Stimulated activated effector memory CD8-positive, alpha-beta T cell treated with anti-CD3 and anti-CD28 coated beads, Interleukin-12 subunit alpha, Interleukin-12 subunit beta, amount 100 ng/mL, for 72 hours (primary cell): ENCODE measurements at regions not wholly inside any gene's neighbourhood (a gene's known extent, or its start where the extent isn't known, plus 50 kb on each side); places are given as distances from the start of the nearest gene placed in this dataset.

Experiments
- ATAC-seq: fragments of 150-1000 bp; cut with Tn5 transposase; 2 replicates; pipeline ENCODE4 v1.10.0; 2021
- DNase-seq, 2 donors: peaks; one replicate each; pipeline ENCODE4 v3.0.0; 2021 to 2022; ENCODE audit warnings: low spot score in 2 of 2
- H3K27ac Mint-ChIP-seq: one replicate; pipeline ENCODE4 v1.8.0; 2022; ENCODE audit warnings: mild to moderate bottlenecking, mixed read lengths
- H3K36me3 Mint-ChIP-seq: one replicate; pipeline ENCODE4 v1.8.0; 2022; ENCODE audit warnings: mild to moderate bottlenecking, mixed read lengths
- H3K4me1 Mint-ChIP-seq: one replicate; pipeline ENCODE4 v1.8.0; 2022; ENCODE audit warnings: mixed read lengths
- H3K4me3 Mint-ChIP-seq: one replicate; pipeline ENCODE4 v1.8.0; 2022; ENCODE audit warnings: mild to moderate bottlenecking, mixed read lengths
- H3K9me3 Mint-ChIP-seq: one replicate; pipeline ENCODE4 v1.8.0; 2022; ENCODE audit warnings: mixed read lengths

GRCh38 chr13:33531484-33531883, 245.9 kb upstream of the STARD13 start:
- no peak overlapping the region for H3K4me3 Mint-ChIP-seq
- peaks cover 5% of the 10 kb centered on the region for H3K4me1 Mint-ChIP-seq
- no peaks in the 10 kb centered on the region for H3K36me3 Mint-ChIP-seq
- ATAC-seq (peak; percentile 50), DNase-seq (no peak)
- no peak overlapping the region for H3K27ac Mint-ChIP-seq
- peaks cover 2% of the 10 kb centered on the region for H3K9me3 Mint-ChIP-seq

- Mint-ChIP-seq H3K27ac (no peak overlapping the region), H3K4me1 (peaks cover 6% of the 10 kb centered on the region), H3K9me3 (peaks cover 2% of the 10 kb centered on the region), H3K36me3 (no peaks in the 10 kb centered on the region), H3K4me3 (no peak overlapping the region)
- DNase-seq (no peak), ATAC-seq (no peak)
These were observed 249.5 kb upstream of the STARD13 start for GRCh38 chr13:33535061-33535460.

GRCh38 chr13:33536601-33537000, 251.0 kb upstream of the STARD13 start:
- Mint-ChIP-seq H3K27ac (no peak overlapping the region), H3K4me1 (peaks cover 22% of the 10 kb centered on the region), H3K4me3 (no peak overlapping the region), H3K36me3 (peaks cover 5% of the 10 kb centered on the region), H3K9me3 (no peaks in the 10 kb centered on the region)
- ATAC-seq (no peak), DNase-seq (no peak)

- DNase-seq = no peak
- ATAC-seq = no peak
- Mint-ChIP-seq H3K9me3 (no peaks in the 10 kb centered on the region), H3K36me3 (peaks cover 9% of the 10 kb centered on the region), H3K4me1 (peaks cover 23% of the 10 kb centered on the region), H3K4me3 (no peak overlapping the region), H3K27ac (peak overlapping the region; percentile 69)
These were observed 251.5 kb upstream of the STARD13 start for GRCh38 chr13:33537026-33537425.

- H3K9me3 Mint-ChIP-seq = no peaks in the 10 kb centered on the region
- peaks cover 16% of the 10 kb centered on the region for H3K36me3 Mint-ChIP-seq
- DNase-seq (no peak), ATAC-seq (no peak)
- H3K4me3 Mint-ChIP-seq = no peak overlapping the region
- peaks cover 24% of the 10 kb centered on the region for H3K4me1 Mint-ChIP-seq
- peak overlapping the region; percentile 69 for H3K27ac Mint-ChIP-seq
These were observed 252.1 kb upstream of the STARD13 start for GRCh38 chr13:33537676-33538075.

GRCh38 chr13:33541456-33541855, 255.9 kb upstream of the STARD13 start:
- ATAC-seq (no peak), DNase-seq (no peak)
- Mint-ChIP-seq H3K36me3 (peaks cover 24% of the 10 kb centered on the region), H3K27ac (peak overlapping the region; percentile 97), H3K4me1 (peaks cover 30% of the 10 kb centered on the region), H3K9me3 (no peaks in the 10 kb centered on the region), H3K4me3 (peak overlapping the region; percentile 84)

- H3K27ac Mint-ChIP-seq = peak overlapping the region; percentile 97
- no peak for ATAC-seq
- peaks cover 24% of the 10 kb centered on the region for H3K36me3 Mint-ChIP-seq
- H3K4me1 Mint-ChIP-seq = peaks cover 30% of the 10 kb centered on the region
- peak overlapping the region; percentile 84 for H3K4me3 Mint-ChIP-seq
- DNase-seq = no peak
- no peaks in the 10 kb centered on the region for H3K9me3 Mint-ChIP-seq
These were observed 256.4 kb upstream of the STARD13 start for GRCh38 chr13:33541962-33542308.

GRCh38 chr13:33542309-33543088, 256.9 kb upstream of the STARD13 start:
- no peaks in the 10 kb centered on the region for H3K9me3 Mint-ChIP-seq
- H3K4me3 Mint-ChIP-seq = peak overlapping the region; percentile 84
- H3K4me1 Mint-ChIP-seq = peaks cover 30% of the 10 kb centered on the region
- DNase-seq (peak; percentile 98 to 99), ATAC-seq (peak; percentile 92)
- H3K27ac Mint-ChIP-seq = peak overlapping the region; percentile 97
- peaks cover 24% of the 10 kb centered on the region for H3K36me3 Mint-ChIP-seq

GRCh38 chr13:33543089-33543459, 257.5 kb upstream of the STARD13 start:
- peak overlapping the region; percentile 84 for H3K4me3 Mint-ChIP-seq
- peaks cover 24% of the 10 kb centered on the region for H3K36me3 Mint-ChIP-seq
- no peak for DNase-seq
- peak overlapping the region; percentile 97 for H3K27ac Mint-ChIP-seq
- no peak for ATAC-seq
- H3K9me3 Mint-ChIP-seq = no peaks in the 10 kb centered on the region
- peaks cover 30% of the 10 kb centered on the region for H3K4me1 Mint-ChIP-seq

GRCh38 chr13:33543631-33544265, 258.2 kb upstream of the STARD13 start:
- no peak for ATAC-seq
- DNase-seq = no peak
- Mint-ChIP-seq H3K36me3 (peaks cover 24% of the 10 kb centered on the region), H3K9me3 (no peaks in the 10 kb centered on the region), H3K4me3 (peak overlapping the region; percentile 84), H3K27ac (peak overlapping the region; percentile 97), H3K4me1 (peaks cover 30% of the 10 kb centered on the region)

- Mint-ChIP-seq H3K4me3 (peak overlapping the region; percentile 84), H3K27ac (peak overlapping the region; percentile 97), H3K4me1 (peaks cover 30% of the 10 kb centered on the region), H3K36me3 (peaks cover 24% of the 10 kb centered on the region), H3K9me3 (no peaks in the 10 kb centered on the region)
- ATAC-seq (no peak), DNase-seq (no peak)
These were observed 258.8 kb upstream of the STARD13 start for GRCh38 chr13:33544308-33544707.

GRCh38 chr13:33545492-33545891, 259.9 kb upstream of the STARD13 start:
- ATAC-seq = no peak

GRCh38 chr13:33547035-33547434, 261.5 kb upstream of the STARD13 start:
- peaks cover 15% of the 10 kb centered on the region for H3K36me3 Mint-ChIP-seq
- H3K4me3 Mint-ChIP-seq = no peak overlapping the region
- H3K27ac Mint-ChIP-seq = no peak overlapping the region
- no peak for ATAC-seq
- no peaks in the 10 kb centered on the region for H3K9me3 Mint-ChIP-seq
- no peak for DNase-seq
- peaks cover 12% of the 10 kb centered on the region for H3K4me1 Mint-ChIP-seq

More at GRCh38 chr13:33545492-33545891, 259.9 kb upstream of the STARD13 start:
- H3K36me3 Mint-ChIP-seq = peaks cover 24% of the 10 kb centered on the region
- H3K9me3 Mint-ChIP-seq = no peaks in the 10 kb centered on the region
- H3K4me1 Mint-ChIP-seq = peaks cover 25% of the 10 kb centered on the region
- DNase-seq = no peak
- no peak overlapping the region for H3K4me3 Mint-ChIP-seq
- H3K27ac Mint-ChIP-seq = peak overlapping the region; percentile 97

- ATAC-seq = no peak
- H3K27ac Mint-ChIP-seq = no peak overlapping the region
- H3K9me3 Mint-ChIP-seq = no peaks in the 10 kb centered on the region
- H3K4me3 Mint-ChIP-seq = no peak overlapping the region
- H3K36me3 Mint-ChIP-seq = peaks cover 5% of the 10 kb centered on the region
- no peak for DNase-seq
- peaks cover 7% of the 10 kb centered on the region for H3K4me1 Mint-ChIP-seq
These were observed 262.5 kb upstream of the STARD13 start for GRCh38 chr13:33548069-33548468.

- no peak overlapping the region for H3K27ac Mint-ChIP-seq
- no peak overlapping the region for H3K4me3 Mint-ChIP-seq
- ATAC-seq (no peak), DNase-seq (no peak)
- H3K4me1 Mint-ChIP-seq = peaks cover 7% of the 10 kb centered on the region
- no peaks in the 10 kb centered on the region for H3K9me3 Mint-ChIP-seq
- no peaks in the 10 kb centered on the region for H3K36me3 Mint-ChIP-seq
These were observed 264.7 kb upstream of the STARD13 start for GRCh38 chr13:33550276-33550675.

- Mint-ChIP-seq H3K27ac (no peak overlapping the region), H3K36me3 (no peaks in the 10 kb centered on the region), H3K4me3 (no peak overlapping the region), H3K4me1 (peaks cover 7% of the 10 kb centered on the region), H3K9me3 (no peaks in the 10 kb centered on the region)
- ATAC-seq (peak; percentile 67), DNase-seq (no peak)
These were observed 265.3 kb upstream of the STARD13 start for GRCh38 chr13:33550885-33551284.
